ENCODE measurements at regions not wholly inside any gene's neighbourhood (a gene's known extent, or its start where the extent isn't known, plus 50 kb on each side); places are given as distances from the start of the nearest gene placed in this dataset.
"Not testable (repeated sequence)": the region's sequence is repeated elsewhere in the genome, so short reads cannot be mapped to it uniquely, and the experiment has no call there.

- TF ChIP-seq CTCF (IDR thresholded peaks at IDR 0.05 in 2 of 3, conservative IDR thresholded peaks at IDR 0.05 in 1 of 3; ENCODE audit: borderline replicate concordance in 1 of 3, insufficient read depth in 1 of 3, low read depth in 2 of 3, low read length in 2 of 3); CEBPB (IDR thresholded peaks at IDR 0.05; ENCODE audit: low read depth); EZH2phosphoT487 (IDR thresholded peaks at IDR 0.05; ENCODE audit: borderline replicate concordance); REST (IDR thresholded peaks at IDR 0.05; ENCODE audit: low read depth); POLR2A (IDR thresholded peaks at IDR 0.05; ENCODE audit: borderline replicate concordance, extremely low read depth, insufficient read depth, insufficient read length); YY1 (IDR thresholded peaks at IDR 0.05; ENCODE audit: extremely low read depth, insufficient replicate concordance, low read depth, low read length); POLR2AphosphoS5 (IDR thresholded peaks at IDR 0.05; ENCODE audit: low read depth, low read length); EZH2 (IDR thresholded peaks at IDR 0.05); SIN3A (IDR thresholded peaks at IDR 0.05; ENCODE audit: low read depth); SP1 (IDR thresholded peaks at IDR 0.05; ENCODE audit: low read depth); ZBTB33 (IDR thresholded peaks at IDR 0.05; ENCODE audit: extremely low read depth, insufficient replicate concordance, low read length); ATF3 (IDR thresholded peaks at IDR 0.05); SRF (IDR thresholded peaks at IDR 0.05; ENCODE audit: low read depth): not testable (repeated sequence)
Observed at GRCh38 chr9:67723185-67723584, 135.5 kb upstream of the ANKRD20A1 start.
